ENCODE measurements at regions not wholly inside any gene's neighbourhood (a gene's known extent, or its start where the extent isn't known, plus 50 kb on each side); places are given as distances from the start of the nearest gene placed in this dataset.

DNA sequence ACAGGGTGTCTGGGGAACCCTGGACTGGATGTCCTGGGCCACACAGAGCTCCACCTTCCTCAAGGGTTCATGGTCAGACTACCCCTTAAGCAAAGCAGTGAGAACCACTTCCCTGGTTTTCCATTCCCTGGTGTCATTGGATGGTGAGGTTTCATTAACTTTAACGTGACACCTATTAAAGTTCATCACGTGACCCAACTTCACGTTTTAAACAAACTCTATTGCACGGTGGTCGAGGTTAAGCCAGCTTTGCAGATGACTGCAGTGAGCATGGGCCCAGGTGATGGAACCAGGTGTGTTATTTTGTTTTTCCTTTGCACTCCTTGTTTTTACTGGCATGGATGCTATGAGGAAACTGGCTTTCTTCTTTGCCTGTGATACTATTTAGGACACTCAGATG, 385.7 kb upstream of the IRX1 start:
- Histone ChIP-seq H3K4me3 (no peak overlapping the region), H3K27me3 (no peaks in the 10 kb centered on the region), H3K27ac (no peak overlapping the region), H3K4me1 (no peaks in the 10 kb centered on the region), H3K9me3 (peaks cover 0 to 4% (median 0%) of the 10 kb centered on the region in 4 donors), H3K36me3 (no peaks in the 10 kb centered on the region)
- WGBS, 2 donors: 67 to 85% methylated on average over 4 to 5 of the region's 5 CpGs
- ATAC-seq (ENCODE audit: low FRiP score in 2 of 2) (no peak), DNase-seq (no peak)
- TF ChIP-seq EP300 (IDR thresholded peaks at IDR 0.05) (no peak), POLR2AphosphoS5 (IDR thresholded peaks at IDR 0.05) (no peak), POLR2A (IDR thresholded peaks at IDR 0.05) (no peak)
- TF ChIP-seq, protein P1, sequence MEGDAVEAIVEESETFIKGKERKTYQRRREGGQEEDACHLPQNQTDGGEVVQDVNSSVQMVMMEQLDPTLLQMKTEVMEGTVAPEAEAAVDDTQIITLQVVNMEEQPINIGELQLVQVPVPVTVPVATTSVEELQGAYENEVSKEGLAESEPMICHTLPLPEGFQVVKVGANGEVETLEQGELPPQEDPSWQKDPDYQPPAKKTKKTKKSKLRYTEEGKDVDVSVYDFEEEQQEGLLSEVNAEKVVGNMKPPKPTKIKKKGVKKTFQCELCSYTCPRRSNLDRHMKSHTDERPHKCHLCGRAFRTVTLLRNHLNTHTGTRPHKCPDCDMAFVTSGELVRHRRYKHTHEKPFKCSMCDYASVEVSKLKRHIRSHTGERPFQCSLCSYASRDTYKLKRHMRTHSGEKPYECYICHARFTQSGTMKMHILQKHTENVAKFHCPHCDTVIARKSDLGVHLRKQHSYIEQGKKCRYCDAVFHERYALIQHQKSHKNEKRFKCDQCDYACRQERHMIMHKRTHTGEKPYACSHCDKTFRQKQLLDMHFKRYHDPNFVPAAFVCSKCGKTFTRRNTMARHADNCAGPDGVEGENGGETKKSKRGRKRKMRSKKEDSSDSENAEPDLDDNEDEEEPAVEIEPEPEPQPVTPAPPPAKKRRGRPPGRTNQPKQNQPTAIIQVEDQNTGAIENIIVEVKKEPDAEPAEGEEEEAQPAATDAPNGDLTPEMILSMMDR (IDR thresholded peaks at IDR 0.05): no peak

DNA sequence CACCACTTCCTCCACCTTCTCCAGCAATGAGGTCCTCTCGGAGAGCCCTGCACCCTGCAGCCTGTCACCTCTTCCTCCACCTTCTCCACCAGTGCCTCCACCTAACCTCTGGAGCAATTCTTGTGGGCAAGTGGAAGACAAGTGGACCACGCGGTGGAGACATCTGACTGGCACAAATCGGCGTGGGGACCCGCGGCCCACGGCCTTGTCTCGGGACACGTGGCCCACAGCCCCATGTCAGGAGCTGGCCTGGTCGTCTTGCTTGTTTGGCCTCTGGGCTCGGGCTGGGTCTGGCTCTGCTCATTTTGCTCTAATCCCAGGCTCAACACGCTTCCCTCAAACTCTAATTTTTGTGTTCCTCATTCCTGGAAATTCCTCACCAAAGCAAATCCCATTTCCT, 393.1 kb upstream of the IRX1 start:
- 89 to 92% methylated on average over 13 of the region's 13 CpGs for WGBS, 2 donors
- Histone ChIP-seq H3K4me3 (no peak overlapping the region), H3K9me3 (peaks cover 0 to 4% (median 0%) of the 10 kb centered on the region in 4 donors), H3K27me3 (no peaks in the 10 kb centered on the region), H3K27ac (no peak overlapping the region), H3K36me3 (no peaks in the 10 kb centered on the region), H3K4me1 (peaks cover 0 to 4% (median 0%) of the 10 kb centered on the region in 4 donors)
- no peak for TF ChIP-seq POLR2AphosphoS5 (IDR thresholded peaks at IDR 0.05)
- TF ChIP-seq EP300 (IDR thresholded peaks at IDR 0.05): no peak
- TF ChIP-seq POLR2A (IDR thresholded peaks at IDR 0.05): no peak
- TF ChIP-seq, protein P1 (IDR thresholded peaks at IDR 0.05): no peak
- ATAC-seq (ENCODE audit: low FRiP score in 2 of 2) (no peak), DNase-seq (no peak)

DNA sequence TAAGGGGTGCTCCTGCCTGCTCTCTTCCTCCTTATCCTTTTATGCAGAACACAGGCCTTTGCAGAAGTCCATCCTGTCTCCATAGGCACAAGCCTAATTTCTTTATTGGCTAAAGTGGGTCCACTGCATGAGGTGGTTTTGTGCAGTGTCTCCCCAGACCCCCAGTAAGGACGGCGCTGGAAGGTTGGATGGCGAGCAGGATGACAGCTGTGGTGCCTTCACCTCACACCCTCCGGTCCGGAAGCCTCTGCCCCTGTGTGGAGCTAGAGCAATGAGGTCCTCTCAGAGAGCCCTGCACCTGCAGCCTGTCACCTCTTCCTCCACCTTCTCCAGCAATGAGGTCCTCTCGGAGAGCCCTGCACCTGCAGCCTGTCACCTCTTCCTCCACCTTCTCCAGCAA, 393.7 kb upstream of the IRX1 start:
- Histone ChIP-seq H3K27me3 (no peaks in the 10 kb centered on the region), H3K9me3 (peaks cover 0 to 4% (median 0%) of the 10 kb centered on the region in 4 donors), H3K4me3 (no peak overlapping the region), H3K27ac (no peak overlapping the region), H3K36me3 (no peaks in the 10 kb centered on the region), H3K4me1 (peaks cover 0 to 5% (median 0%) of the 10 kb centered on the region in 4 donors)
- ATAC-seq (ENCODE audit: low FRiP score in 2 of 2) (no peak), DNase-seq (no peak)
- 94 to 95% methylated on average over 6 of the region's 6 CpGs for WGBS, 2 donors
- TF ChIP-seq EP300 (IDR thresholded peaks at IDR 0.05): no peak
- TF ChIP-seq, protein P1 (IDR thresholded peaks at IDR 0.05): no peak
- TF ChIP-seq POLR2A (IDR thresholded peaks at IDR 0.05): no peak
- no peak for TF ChIP-seq POLR2AphosphoS5 (IDR thresholded peaks at IDR 0.05)

DNA sequence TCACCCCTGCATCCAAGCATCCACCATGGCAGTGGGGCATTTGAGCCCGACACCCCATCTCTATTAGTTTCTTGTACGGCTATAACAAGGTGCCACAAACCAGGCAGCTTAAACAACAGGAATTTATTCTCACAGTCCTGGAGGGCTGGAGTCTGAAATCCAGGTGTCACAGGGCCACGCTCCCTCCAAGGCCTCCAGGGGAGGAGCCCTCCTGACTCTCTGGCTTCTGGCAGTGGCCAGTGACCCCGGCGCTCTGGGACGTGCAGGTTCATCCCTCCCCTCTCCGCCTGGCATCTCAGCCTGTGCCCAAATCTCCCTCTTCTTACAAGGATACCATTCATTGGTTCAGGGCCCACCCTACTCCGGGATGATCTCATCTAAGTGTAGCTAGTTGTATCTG, 394.5 kb upstream of the IRX1 start:
- WGBS, 2 donors: 84 to 87% methylated on average over 8 of the region's 8 CpGs
- Histone ChIP-seq H3K4me3 (no peak overlapping the region), H3K4me1 (peaks cover 0 to 5% (median 0%) of the 10 kb centered on the region in 4 donors), H3K36me3 (no peaks in the 10 kb centered on the region), H3K27me3 (no peaks in the 10 kb centered on the region), H3K27ac (no peak overlapping the region), H3K9me3 (peaks cover 0 to 4% (median 0%) of the 10 kb centered on the region in 4 donors)
- DNase-seq: no peak
- ATAC-seq (ENCODE audit: low FRiP score in 2 of 2): no peak
- TF ChIP-seq POLR2AphosphoS5 (IDR thresholded peaks at IDR 0.05): no peak
- TF ChIP-seq EP300 (IDR thresholded peaks at IDR 0.05): no peak
- TF ChIP-seq POLR2A (IDR thresholded peaks at IDR 0.05): no peak
- TF ChIP-seq, protein P1 (IDR thresholded peaks at IDR 0.05): no peak
